ENCODE measurements at regions not wholly inside any gene's neighbourhood (a gene's known extent, or its start where the extent isn't known, plus 50 kb on each side); places are given as distances from the start of the nearest gene placed in this dataset.

- TF ChIP-seq CTCF (IDR thresholded peaks at IDR 0.05), result no peak
- no peak for TF ChIP-seq POLR2AphosphoS5 (IDR thresholded peaks at IDR 0.05; ENCODE audit: low read depth, low read length)
- no peak for TF ChIP-seq REST (IDR thresholded peaks at IDR 0.05; ENCODE audit: insufficient read depth in 1 of 2, low read depth in 2 of 2, low read length in 1 of 2)
- no peak for TF ChIP-seq SIN3A (IDR thresholded peaks at IDR 0.05; ENCODE audit: borderline replicate concordance, insufficient read depth, low read depth, low read length)
- no peak for TF ChIP-seq TCF7L2 (IDR thresholded peaks at IDR 0.05; ENCODE audit: low read depth, low read length)
These were observed 1124.5 kb upstream of the ATXN8OS start for GRCh38 chr13:68982961-68983619.
